Bronchial epithelial cell (primary cell): ENCODE measurements at regions not wholly inside any gene's neighbourhood (a gene's known extent, or its start where the extent isn't known, plus 50 kb on each side); places are given as distances from the start of the nearest gene placed in this dataset.

Source experiments
- DNase-seq: peaks from one replicate; pipeline ENCODE4 v3.0.0-alpha.2; 2010; ENCODE audit warnings: low read depth
- FAIRE-seq: peaks from 2 replicates; lab custom pipeline; 2011; peaks lifted over from hg19 to GRCh38; lab: Jason Lieb, UNC
- H3K27me3 ChIP-seq: 2 replicates; pipeline ENCODE4 v1.5.1; 2011; ENCODE audit warnings: low read length; ENCODE audit not compliant: control insufficient read depth, insufficient read depth
- H3K36me3 ChIP-seq: 2 replicates; pipeline ENCODE4 v1.5.1; 2011; ENCODE audit warnings: low read length; ENCODE audit not compliant: control insufficient read depth, insufficient read depth
- H3K4me3 ChIP-seq: 2 replicates; pipeline ENCODE4 v1.5.1; 2011; ENCODE audit warnings: mild to moderate bottlenecking, low read depth, low read length, control low read depth
- CTCF ChIP-seq: IDR thresholded peaks from 2 replicates; pipeline ENCODE4 v1.5.1; 2011; ENCODE audit warnings: mild to moderate bottlenecking, moderate library complexity, low read length, control low read depth, inconsistent platforms; ENCODE audit not compliant: insufficient read depth, severe bottlenecking

GRCh38 chr15:63440265-63440648 is 58.6 kb upstream of the CA12 start:
- DNase-seq (no peak), FAIRE-seq (no peak)
- H3K27me3 ChIP-seq = no peaks in the 10 kb centered on the region
- H3K36me3 ChIP-seq = no peaks in the 10 kb centered on the region
- no peak overlapping the region for H3K4me3 ChIP-seq
- no peak for TF ChIP-seq CTCF

- Histone ChIP-seq H3K36me3 (no peaks in the 10 kb centered on the region), H3K4me3 (no peak overlapping the region), H3K27me3 (no peaks in the 10 kb centered on the region)
- no peak for FAIRE-seq
- no peak for DNase-seq
- TF ChIP-seq CTCF = no peak
These were observed 59.1 kb upstream of the CA12 start for GRCh38 chr15:63440756-63441155.

GRCh38 chr15:63441266-63441665 is 59.6 kb upstream of the CA12 start:
- Histone ChIP-seq H3K27me3 (no peaks in the 10 kb centered on the region), H3K4me3 (no peak overlapping the region), H3K36me3 (no peaks in the 10 kb centered on the region)
- DNase-seq (no peak), FAIRE-seq (peak; percentile 55)
- TF ChIP-seq CTCF = no peak

- no peaks in the 10 kb centered on the region for H3K36me3 ChIP-seq
- no peak for DNase-seq
- no peak for FAIRE-seq
- H3K27me3 ChIP-seq = no peaks in the 10 kb centered on the region
- no peak overlapping the region for H3K4me3 ChIP-seq
- TF ChIP-seq CTCF = no peak
These were observed 60.4 kb upstream of the CA12 start for GRCh38 chr15:63442080-63442479.

GRCh38 chr15:63444611-63445010 is 59.8 kb upstream of the USP3 start:
- no peak for DNase-seq
- TF ChIP-seq CTCF = no peak
- H3K36me3 ChIP-seq = no peaks in the 10 kb centered on the region
- no peaks in the 10 kb centered on the region for H3K27me3 ChIP-seq
- no peak overlapping the region for H3K4me3 ChIP-seq
- FAIRE-seq = no peak

- no peak for TF ChIP-seq CTCF
- Histone ChIP-seq H3K4me3 (no peak overlapping the region), H3K27me3 (no peaks in the 10 kb centered on the region), H3K36me3 (no peaks in the 10 kb centered on the region)
- no peak for DNase-seq
- no peak for FAIRE-seq
These were observed 58.1 kb upstream of the USP3 start for GRCh38 chr15:63446255-63446654.
